Activated CD8-positive, alpha-beta memory T cell treated with anti-CD3 and anti-CD28 coated beads, Interleukin-2, amount 50 U/mL, for 1 hour (primary cell): ENCODE measurements at regions not wholly inside any gene's neighbourhood (a gene's known extent, or its start where the extent isn't known, plus 50 kb on each side); places are given as distances from the start of the nearest gene placed in this dataset.
"Not testable (repeated sequence)": the region's sequence is repeated elsewhere in the genome, so short reads cannot be mapped to it uniquely, and the experiment has no call there.

ENCODE experiments used
- DNase-seq: peaks from one replicate; pipeline ENCODE4 v3.0.0-alpha.2; 2020; ENCODE audit errors: extremely low read depth

DNA sequence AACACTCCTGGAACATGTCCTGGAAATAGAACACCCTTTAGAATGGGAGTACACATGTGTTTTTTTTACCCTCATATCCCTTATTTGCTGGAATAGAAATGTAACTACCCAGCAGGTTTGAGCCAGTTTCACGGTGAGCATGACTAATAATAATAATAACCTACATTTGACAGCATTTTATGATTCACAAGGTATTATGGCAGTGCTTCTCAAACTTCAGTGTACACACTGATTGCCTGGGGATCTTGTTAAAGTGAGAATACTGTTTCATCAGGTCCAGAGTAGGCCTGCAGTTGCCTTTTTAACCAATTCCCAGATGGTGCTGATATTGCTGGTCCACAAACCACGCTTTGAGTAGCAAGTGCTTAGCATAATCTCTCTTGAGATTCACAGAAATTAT lies 63.9 kb downstream of the NFKBIZ start:
- DNase-seq: no peak

DNA sequence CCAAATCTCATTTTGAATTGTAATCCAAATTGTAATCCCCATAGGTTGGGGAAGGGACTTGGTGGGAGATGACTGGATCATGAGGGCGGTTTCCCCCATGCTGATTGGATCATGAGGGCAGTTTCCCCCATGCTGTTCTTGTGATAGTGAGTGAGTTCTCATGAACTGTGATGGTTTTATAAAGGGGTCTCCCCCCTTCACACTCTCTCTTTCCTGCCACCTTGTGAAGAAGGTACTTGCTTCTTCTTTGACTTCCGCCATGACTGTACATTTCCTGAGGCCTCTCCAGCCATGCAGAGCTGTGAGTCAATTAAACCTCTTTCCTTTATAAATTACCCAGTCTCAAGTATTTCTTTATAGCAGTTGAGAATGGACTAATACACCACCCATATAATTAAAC lies 68.4 kb downstream of the NFKBIZ start:
- DNase-seq: not testable (repeated sequence)

DNA sequence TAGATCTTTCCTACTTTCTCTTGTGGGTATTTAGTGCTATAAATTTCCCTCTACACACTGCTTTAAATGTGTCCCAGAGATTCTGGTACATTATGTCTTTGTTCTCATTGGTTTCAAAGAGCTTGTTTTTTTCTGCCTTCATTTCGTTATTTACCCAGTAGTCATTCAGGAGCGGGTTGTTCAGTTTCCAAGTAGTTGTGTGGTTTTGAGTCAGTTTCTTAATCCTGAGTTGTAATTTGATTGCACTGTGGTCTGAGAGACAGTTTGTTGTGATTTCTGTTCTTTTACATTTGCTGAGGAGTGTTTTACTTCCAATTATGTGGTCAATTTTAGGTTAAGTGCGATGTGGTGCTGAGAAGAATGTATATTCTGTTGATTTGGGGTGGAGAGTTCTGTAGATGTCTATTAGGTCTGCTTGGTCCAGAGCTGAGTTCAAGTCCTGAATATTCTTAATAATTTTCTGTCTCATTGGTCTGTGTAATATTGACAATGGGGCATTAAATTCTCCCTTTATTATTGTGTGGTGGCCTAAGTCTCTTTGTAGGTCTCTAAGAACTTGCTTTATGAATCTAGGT lies 72.9 kb downstream of the NFKBIZ start:
- not testable (repeated sequence) for DNase-seq

DNA sequence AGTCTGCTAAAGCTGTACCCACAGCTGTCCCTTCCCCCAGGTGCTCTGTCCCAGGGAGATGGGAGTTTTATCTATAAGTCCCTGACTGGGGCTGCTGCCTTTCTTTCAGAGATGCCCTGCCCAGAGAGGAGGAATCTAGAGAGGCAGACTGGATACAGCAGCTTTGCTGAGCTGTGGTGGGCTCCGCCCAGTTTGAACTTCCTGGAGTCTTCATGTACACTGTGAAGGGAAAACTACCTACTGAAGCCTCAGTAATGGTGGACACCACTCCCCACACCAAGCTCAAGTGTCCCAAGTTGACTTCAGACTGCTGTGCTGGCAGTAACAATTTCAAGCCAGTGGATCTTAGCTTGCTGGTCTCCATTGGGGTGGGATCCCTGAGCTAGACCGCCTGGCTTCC lies 75.3 kb downstream of the NFKBIZ start:
- not testable (repeated sequence) for DNase-seq

DNA sequence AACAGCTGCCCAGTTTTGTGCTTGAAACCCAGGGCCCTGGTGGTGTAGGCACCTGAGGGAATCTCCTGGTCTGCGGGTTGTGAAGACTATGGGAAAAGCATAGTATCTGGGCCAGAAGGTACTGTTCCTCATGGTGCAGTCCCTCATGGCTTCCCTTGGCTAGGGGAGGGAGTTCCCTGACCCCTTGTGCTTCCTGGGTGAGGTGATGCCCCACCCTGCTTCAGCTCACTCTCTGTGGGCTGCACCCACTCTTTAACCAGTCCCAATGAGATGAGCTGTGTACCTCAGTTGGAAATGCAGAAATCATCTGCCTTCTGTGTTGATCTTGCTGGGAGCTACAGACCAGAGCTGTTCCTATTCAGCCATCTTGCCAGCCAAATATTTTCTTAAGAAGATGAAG lies 75.8 kb downstream of the NFKBIZ start:
- DNase-seq: not testable (repeated sequence)

DNA sequence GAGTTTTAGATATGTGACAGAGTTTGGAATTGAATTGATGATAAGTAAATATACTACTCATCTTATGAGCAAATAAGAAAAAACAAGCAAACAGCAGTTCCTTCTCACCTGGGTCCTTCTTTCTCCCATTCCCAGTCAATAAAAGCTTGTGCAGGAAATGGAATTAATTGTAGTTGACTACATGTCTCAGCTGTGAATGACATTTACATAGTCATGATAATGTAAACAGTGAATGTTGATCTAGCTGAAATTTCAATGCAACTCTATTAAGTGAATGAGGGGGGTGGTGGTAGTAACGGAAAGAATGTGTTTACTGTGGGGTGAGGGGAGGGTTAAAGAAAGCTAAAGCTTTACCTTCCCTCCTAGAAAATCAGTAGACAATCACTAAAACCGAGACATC lies 76.2 kb downstream of the NFKBIZ start:
- no peak for DNase-seq

DNA sequence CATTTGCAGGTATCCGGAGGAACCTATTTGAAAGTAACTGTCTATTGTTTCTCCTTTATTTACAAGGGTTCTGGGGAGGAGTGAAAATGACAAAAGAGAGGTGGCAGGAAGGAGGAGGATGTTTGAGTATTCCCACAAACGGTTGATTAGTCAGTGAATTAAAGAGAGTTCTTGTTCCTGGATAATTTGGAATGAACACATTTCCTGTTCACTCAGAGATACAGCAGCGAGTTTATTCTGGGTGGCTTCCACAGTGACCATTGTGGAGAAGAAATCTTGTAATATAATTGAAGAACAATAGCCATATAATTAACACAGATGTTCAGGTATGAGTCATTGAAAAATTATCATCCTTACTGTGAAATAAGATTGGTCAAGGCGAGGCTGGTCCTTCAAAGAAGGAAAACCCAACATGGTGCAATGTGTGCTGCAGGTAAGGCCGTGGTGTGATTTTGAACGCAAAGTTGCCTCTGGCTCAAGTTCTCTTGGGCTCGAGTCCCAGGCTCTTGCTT lies 77.3 kb downstream of the NFKBIZ start:
- DNase-seq: no peak

DNA sequence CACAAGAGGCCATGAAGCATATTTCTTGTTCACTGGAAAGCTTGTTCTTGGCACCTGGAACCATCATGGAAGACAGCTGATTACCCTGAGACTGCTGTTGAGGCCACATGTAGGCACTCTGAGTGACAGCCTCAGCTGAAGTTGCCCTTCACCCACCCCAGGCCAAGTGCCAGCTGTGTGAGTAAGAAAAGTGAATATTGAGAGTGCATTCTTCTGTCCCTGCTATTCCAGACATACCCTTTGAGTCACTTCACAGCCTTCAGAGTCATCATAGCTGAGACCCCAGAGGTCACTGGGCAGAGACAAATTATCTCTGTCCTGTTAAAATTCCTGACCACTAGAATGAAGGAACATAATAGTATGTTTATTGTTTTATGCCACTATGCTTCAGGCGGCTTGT lies 79.6 kb downstream of the NFKBIZ start:
- no peak for DNase-seq

DNA sequence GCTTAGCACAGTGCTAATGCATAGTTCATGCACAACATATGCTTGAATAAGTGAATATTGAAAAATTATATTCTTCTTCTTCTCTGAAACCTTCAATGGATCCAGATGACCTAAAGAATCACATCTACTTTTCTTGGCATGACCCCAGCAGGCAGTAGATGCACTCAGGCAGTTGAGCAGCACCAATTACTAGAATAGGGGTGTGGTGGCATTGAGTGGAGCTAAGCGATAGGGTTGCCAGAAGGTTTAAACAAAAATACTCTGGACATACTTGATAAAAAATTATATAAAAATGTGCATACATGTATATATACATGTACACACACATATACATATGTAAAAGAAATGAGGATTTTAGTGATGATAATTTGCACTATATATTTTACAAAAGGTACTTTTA lies 81.8 kb downstream of the NFKBIZ start:
- DNase-seq: no peak

DNA sequence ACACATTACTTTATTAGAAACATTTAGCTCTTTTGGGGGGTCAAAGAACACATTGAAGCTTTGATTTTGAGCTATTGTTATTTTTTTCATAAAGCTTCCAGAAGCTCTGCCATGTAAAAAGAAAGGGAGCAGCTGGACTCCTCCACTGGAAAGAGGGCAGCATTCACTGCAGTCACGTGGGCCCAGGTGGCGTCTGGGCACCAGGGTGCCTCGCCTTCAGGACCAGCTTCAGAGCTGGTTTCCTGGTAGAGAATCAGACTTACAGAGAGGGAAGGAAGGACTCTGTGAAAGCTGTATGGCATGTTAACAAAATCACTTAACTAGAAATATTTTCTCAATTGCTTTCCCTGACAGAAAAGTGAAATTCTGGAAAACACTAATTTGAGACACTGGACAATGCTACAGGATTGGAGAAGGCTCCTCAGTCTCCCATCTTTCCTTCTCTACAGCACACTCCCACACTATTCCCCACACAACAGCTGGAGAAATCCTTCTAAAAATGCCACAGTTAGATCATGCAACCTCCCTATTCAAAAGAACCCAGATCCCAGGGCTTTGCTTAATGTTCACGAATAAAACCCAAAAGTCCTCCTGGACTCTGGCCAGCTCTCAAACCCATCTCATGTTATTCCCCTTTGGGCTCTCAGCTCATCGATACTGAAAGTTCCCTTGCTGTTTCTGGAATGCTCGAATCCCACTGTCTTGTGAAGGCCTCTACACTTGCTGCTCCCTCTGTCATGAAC lies 83.2 kb downstream of the NFKBIZ start:
- DNase-seq: no peak

DNA sequence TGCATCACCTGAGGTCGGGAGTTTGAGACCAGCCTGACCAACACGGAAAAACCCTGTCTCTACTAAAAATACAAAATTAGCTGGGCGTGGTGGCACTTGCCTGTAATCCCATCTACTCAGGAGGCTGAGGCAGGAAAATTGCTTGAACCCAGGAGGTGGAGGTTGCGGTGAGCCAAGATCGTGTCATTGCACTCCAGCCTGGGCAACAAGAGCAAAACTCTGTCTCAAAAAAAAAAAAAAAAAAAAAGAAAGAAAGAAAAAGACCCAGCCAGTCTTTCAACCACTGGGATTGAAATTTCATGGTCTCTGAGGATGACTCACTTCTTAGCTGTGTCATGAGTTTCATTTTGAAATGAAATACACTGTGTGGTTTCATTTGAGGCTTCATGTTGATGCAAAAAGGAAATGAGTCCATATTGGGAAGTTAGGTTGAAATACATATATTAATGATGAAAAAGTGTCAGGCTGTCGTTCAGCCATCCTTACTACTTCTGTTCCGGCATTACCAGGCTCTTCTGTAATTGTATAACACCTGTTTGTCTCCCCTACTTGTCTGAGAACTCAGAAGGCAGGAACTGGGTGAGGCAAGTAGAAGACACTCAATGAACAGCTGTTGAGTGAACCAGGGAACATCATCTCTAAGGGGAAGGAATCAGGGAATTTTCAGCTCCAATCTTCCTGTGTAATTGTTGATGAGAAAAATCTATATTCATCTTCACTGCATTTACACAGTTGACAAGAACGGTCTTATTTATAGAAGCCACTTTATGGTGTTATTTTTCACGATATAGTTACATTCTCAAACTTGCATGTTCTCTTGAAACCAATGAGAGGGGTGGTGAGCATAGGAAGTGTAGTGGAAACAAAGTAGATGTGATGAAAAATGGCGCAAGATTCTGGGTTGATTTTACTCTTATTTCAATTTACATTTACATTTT lies 87.4 kb downstream of the NFKBIZ start:
- DNase-seq: no peak

DNA sequence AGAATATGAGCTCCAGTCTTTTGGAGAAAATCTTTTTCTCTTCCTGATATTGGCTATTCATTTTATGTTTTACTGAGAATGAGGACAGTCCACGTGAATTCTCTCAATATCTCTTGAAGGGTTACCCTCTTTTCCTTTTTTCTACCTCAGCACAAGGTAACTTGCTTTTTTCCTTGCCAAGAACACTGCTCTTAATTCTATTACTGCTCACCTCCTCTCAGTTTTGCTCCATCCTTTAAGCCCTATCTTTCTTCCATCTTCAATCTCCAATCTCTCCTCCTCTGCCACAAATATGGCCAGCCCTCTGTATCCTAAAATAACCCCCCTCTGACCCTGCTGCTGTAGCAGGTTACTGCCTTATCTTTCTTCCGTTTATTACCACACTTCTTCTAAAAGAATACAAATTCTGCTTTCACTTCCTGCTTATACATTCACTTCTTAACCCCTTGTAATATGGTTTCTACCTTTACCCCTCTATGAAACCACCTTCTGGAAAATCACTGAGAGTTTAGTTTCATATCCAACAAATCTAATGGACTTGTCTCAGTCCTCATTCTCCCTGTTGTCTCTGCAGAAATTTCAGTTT lies 89.0 kb downstream of the NFKBIZ start:
- DNase-seq: no peak

DNA sequence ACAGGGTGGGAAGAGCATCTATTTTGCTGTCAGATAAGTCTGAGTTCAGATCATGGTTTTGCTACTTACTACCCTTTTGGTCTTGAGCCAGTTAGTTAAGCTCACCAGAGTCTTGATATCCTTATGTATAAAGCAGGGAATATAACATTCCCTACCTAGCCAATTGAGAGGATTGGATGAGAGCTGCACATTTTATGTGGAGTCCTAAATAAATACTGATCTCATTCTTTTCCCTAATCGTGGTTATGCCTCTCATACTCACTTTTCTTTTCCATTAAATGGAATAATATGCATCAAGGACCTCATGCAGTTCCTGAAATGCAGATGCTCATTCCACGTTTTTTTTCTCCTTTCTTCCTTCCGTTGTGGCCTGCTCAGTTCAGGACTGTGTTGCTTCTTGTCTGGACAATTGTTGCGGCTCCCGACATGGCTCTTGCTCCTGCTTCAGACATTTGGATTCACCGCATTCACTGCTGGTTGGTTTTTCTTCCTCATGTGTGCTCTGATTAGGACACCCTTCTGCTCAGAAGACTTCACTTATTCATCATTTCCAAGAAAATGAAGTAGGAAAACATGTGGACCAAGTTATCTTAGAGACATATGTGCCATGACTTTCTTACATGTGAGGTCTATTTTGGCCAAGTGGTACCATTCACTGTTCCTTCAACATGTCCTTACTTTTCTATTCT lies 90.2 kb downstream of the NFKBIZ start:
- DNase-seq: no peak

DNA sequence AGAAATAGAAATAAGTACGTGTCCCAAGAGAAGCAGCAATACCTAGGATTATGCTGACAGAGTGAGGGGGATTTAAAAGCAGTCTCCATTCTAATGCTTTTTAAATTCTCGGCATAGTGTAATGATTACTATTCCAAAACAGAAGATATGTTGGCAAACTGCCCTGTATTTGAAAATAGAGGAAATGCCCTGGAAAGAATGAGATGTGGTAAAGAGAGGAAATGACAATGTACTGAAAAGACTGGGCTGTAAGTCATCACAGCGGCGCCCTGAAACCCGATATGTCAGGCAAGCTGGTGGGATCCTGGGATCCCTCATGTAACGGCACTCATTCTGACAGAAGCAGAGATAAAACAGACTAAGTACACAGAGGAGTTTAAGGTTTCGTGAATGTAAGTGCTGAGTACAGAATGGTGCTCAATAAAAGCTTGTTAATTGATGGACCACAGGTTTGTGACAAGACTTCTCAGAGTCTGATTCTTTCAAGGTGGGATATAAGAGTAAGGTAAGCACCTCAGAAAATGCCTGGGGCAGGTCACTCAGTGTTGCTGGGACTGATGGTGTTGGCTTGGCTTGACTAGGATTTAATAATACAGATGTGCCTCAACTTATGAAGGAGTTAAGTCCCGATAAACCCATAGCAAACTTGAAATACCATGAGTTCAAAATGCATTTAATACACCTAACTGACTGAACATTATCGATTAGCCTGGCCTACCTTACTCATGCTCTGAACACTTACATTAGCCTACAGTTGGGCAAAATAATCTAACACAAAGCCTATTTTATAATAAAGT lies 91.4 kb downstream of the NFKBIZ start:
- no peak for DNase-seq

DNA sequence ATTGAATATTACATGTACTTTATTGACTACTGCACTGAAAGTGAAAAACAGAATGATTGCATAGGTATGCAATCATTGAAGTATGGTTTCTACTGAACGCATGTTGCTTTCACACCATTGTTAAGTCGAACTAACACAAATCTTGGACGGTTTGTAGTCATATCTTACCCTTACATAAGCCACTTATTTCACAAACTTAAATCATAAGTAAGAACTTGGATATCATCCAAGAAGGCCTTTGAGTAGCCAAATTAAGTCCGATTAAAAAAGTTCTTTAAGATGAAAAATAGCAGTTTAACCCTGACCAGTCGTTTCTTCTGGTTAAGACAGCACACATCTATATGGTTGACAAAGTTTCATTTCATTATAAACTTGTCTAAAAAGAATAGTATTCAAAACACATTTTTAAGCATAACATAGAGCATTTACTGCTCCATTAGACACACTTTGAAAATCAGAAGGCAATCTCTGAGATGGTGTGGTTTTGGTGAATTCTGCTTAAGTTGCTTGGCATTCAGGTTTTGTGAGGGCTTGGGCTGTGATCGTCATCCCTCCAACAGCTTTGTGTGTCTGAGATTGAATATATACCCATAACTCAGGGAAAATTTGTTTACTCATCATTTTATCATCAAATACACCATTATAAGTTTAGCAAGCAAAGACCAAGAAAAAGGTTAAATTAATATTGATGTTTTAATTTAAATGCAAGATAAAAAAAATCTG lies 92.2 kb downstream of the NFKBIZ start:
- DNase-seq: no peak

DNA sequence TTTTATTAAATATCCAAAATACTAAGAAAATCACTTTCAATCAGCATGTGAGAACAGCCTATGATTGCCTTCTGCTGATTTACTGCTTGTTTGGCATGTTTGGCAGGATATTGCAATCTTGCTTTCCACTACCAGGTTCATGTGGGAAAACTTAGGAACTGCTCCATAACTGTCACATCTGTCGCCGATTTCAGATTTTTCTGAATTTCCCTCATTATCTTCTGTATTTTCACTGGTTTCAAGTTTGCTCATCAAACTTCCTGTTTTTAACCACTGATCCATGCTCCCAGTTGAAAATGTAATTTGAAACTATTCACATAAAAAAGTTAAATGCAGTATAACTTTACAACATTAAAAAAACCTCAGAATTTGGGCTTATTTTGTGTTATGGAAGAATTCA lies 93.0 kb downstream of the NFKBIZ start:
- DNase-seq: no peak

DNA sequence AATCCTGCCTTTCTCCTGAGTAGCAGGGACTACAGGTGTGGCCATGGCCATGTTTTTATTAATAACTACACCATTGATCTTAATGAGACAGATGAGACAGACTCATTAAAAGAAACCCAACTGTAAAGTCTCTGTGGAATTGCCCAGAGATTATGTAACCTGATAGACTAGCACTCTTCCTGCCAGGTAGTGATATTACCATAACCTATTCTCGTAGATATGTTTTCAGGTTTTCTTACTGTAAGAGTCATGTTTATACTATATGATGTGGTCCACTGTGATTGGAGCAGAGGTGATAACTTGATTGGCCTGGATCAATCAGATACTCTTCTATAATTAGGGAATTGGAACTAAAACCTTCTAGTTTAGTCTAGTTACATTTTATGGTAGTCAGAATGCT lies 93.7 kb downstream of the NFKBIZ start:
- no peak for DNase-seq

DNA sequence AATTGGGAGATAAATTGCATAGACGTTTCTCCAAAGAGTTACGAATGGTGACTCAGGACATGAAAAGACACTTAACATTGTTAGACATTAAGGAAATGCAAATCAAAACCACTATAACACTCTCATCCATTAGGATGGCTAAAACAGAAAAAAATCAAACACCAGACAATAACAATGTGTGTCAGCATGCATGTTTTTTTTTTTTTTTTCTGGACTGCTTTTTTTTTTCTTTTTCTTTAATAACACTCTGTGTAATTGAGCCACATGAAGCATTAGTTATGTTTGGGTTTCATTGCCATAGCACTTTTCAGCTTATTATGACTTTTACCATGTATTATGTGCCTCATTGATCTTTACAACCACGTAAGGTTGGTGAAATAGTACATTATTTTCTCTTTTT lies 95.0 kb downstream of the NFKBIZ start:
- DNase-seq: no peak

DNA sequence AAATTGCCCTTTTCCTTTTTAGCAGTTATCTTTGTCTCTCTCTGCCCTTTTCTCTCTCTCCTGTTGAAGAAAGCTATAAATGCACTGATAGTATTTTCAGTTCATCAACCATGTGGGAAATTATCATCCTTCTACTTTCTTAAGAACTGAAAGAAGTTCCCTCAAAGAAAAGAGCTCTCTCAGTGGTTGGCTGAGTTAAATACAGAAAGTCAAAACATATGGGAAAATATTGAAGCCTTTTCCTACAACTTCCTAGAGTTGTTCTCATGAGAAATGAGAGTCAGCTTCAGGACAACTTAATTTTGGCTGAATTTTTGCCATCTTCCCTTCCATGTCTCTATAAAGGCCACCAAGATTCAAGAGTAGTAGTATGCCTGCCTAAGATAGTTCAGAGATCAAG lies 96.7 kb downstream of the NFKBIZ start:
- DNase-seq: no peak

DNA sequence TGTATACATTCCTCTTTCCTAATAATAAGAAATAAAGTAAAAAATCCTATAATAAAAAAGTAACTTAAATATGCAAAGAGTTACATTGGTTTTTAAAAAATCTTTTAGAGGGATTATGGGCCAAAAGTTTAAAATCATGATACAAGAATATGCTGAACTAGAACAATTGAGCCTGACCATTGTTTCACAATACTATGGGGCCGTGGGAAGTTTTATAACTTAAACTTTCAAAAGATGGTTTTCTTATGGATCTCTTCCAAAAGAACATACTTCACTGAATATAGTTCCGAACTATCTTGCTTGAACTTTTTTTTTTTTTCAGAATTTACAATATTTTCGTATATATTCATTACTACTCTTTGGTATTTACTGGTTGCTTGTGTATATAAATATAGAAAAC lies 97.6 kb downstream of the NFKBIZ start:
- DNase-seq: no peak
